ENCODE measurements at regions not wholly inside any gene's neighbourhood (a gene's known extent, or its start where the extent isn't known, plus 50 kb on each side); places are given as distances from the start of the nearest gene placed in this dataset.

DNA sequence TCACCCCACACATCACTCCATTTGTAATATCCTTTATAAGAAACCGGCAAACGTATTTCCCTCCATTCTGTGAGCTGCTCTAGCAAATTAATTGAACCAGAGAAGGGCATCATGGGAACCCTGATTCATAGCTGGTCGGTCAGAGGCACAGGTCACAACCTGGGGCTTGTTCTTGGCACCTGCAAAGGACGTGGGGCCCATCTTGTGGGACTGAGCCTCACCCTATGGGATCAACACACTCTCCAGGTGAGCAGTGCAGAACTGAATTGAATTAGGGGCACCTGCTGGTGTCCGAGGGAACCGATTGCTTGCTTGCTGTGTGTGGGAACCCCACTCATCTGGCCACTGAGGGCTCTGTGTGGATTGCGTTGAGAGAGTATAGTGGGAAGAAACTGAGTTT, 145.3 kb downstream of the CTTN start:
- TF ChIP-seq, protein P1, sequence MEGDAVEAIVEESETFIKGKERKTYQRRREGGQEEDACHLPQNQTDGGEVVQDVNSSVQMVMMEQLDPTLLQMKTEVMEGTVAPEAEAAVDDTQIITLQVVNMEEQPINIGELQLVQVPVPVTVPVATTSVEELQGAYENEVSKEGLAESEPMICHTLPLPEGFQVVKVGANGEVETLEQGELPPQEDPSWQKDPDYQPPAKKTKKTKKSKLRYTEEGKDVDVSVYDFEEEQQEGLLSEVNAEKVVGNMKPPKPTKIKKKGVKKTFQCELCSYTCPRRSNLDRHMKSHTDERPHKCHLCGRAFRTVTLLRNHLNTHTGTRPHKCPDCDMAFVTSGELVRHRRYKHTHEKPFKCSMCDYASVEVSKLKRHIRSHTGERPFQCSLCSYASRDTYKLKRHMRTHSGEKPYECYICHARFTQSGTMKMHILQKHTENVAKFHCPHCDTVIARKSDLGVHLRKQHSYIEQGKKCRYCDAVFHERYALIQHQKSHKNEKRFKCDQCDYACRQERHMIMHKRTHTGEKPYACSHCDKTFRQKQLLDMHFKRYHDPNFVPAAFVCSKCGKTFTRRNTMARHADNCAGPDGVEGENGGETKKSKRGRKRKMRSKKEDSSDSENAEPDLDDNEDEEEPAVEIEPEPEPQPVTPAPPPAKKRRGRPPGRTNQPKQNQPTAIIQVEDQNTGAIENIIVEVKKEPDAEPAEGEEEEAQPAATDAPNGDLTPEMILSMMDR (IDR thresholded peaks at IDR 0.05), result no peak
- no peak for TF ChIP-seq POLR2A (IDR thresholded peaks at IDR 0.05)
